ENCODE measurements at regions not wholly inside any gene's neighbourhood (a gene's known extent, or its start where the extent isn't known, plus 50 kb on each side); places are given as distances from the start of the nearest gene placed in this dataset.

- no peak for DNase-seq (ENCODE audit: extremely low read depth, low read depth)
- TF ChIP-seq CTCF (IDR thresholded peaks at IDR 0.05; ENCODE audit: low read depth, low read length): no peak
These were observed 536.3 kb upstream of the EEF2KMT start for GRCh38 chr16:5633845-5634440.

GRCh38 chr16:5622234-5622884 is 524.8 kb upstream of the EEF2KMT start:
- no peak for TF ChIP-seq CTCF (IDR thresholded peaks at IDR 0.05; ENCODE audit: low read depth, low read length)
- no peak for DNase-seq (ENCODE audit: extremely low read depth, low read depth)

- DNase-seq (ENCODE audit: extremely low read depth, low read depth): no peak
- TF ChIP-seq CTCF (IDR thresholded peaks at IDR 0.05; ENCODE audit: low read depth, low read length): no peak
These were observed 524.2 kb upstream of the EEF2KMT start for GRCh38 chr16:5621826-5622225.

DNA sequence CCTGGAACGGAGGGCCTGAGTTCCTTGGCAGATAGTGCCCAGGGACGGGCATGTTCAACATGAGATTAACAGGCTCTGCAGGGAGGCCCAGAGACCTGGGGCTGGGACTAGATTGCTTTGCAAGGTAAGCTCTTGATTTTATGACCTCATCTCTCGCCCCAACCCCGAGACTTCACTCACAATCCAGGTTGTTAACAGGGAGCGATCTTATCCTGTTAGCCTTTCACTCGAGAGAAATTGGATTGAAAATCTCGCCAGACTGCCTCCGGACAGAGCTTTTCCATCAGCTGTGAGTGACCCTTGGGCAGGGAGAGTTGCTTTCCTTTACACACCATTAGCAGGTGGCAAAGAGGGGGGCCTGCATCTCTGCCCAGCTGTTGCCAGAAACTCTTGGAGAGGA is 521.7 kb upstream of the EEF2KMT start:
- TF ChIP-seq CTCF (IDR thresholded peaks at IDR 0.05; ENCODE audit: low read depth, low read length): no peak
- no peak for DNase-seq (ENCODE audit: extremely low read depth, low read depth)

GRCh38 chr16:5616841-5617240 is 519.2 kb upstream of the EEF2KMT start:
- TF ChIP-seq CTCF (IDR thresholded peaks at IDR 0.05; ENCODE audit: low read depth, low read length): no peak
- DNase-seq (ENCODE audit: extremely low read depth, low read depth): no peak

DNA sequence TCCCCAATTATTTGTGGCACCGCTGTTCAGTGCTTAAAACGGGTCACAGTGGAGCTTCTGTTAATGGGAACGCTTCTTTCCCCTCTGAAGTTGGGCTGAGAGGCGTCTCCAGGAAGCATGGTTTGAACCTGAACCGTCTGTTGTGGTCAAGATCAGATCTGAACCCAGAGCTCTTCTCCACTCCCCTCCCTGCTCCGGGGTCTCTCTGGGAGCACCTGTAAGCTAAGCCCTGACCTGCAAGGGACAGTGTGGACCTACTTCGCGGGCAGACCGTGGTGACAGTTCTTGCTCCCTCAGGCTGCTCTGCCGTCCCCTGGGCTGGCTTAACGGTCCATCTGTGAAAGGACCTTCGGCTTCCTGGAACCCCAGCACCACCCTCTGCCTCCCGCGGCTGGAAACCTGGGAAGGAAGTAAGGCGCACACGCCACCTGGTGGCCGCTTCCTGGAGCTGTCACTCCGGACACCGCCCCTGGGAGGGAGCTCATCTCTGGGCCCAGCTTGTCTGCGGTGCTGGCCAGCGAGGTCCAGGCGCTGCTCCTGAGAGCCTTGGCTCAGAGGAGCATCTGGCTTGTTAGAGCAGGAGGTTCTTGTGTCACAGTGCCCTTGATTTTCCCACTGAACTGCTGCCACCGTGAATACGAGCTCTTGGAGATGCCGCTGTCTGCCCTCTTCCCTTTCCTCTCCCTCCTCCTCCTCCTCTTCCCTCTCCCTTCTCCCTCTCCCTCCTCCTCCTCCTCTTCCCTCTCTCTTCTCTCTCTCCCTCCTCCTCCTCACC is 518.5 kb upstream of the EEF2KMT start:
- no peak; the same call in none of the 2 replicates for TF ChIP-seq CTCF (IDR thresholded peaks at IDR 0.05; ENCODE audit: low read depth, low read length)
- DNase-seq (ENCODE audit: extremely low read depth, low read depth): no peak

GRCh38 chr16:5607169-5607568 is 509.6 kb upstream of the EEF2KMT start:
- TF ChIP-seq CTCF (IDR thresholded peaks at IDR 0.05; ENCODE audit: low read depth, low read length): no peak
- no peak for DNase-seq (ENCODE audit: extremely low read depth, low read depth)
